Right lobe of liver (tissue), 6 donors: ENCODE measurements at regions not wholly inside any gene's neighbourhood (a gene's known extent, or its start where the extent isn't known, plus 50 kb on each side); places are given as distances from the start of the nearest gene placed in this dataset.
"Not testable (repeated sequence)": the region's sequence is repeated elsewhere in the genome, so short reads cannot be mapped to it uniquely, and the experiment has no call there.

Experiments
- ATAC-seq, 4 donors: fragments of 200-7000 bp; cut with Tn5 transposase; one replicate each; pipeline ENCODE4 v1.9.1; 2020; ENCODE audit warnings: mild to moderate bottlenecking in 4 of 4, moderate library complexity in 4 of 4
- DNase-seq, 3 donors: peaks; one replicate each; pipeline ENCODE4 v3.0.0-alpha.2; 2020
- H3K27ac ChIP-seq, 3 donors: fragments of 200-600 bp; one replicate each; pipeline ENCODE4 v1.8.0; 2022
- H3K27me3 ChIP-seq, 2 donors: fragments of 200-600 bp; one replicate each; pipeline ENCODE4 v1.8.0; 2022
- H3K36me3 ChIP-seq, 4 donors: fragments of 200-600 bp; sonication (generic) in 1 of 4; one replicate each; pipeline versions ENCODE4 v1.5.1 to v1.8.0; 2017 to 2022; ENCODE audit warnings: control low read depth in 1 of 4
- H3K4me1 ChIP-seq, 4 donors: fragments of 200-600 bp; sonication (generic) in 1 of 4; one replicate each; pipeline versions ENCODE4 v1.5.1 to v1.8.0; 2017 to 2022; ENCODE audit warnings: control low read depth in 1 of 4
- H3K4me3 ChIP-seq, 3 donors: fragments of 200-600 bp; one replicate each; pipeline ENCODE4 v1.8.0; 2022
- H3K9me3 ChIP-seq, 4 donors: fragments of 200-600 bp; sonication (generic) in 1 of 4; one replicate each; pipeline versions ENCODE4 v1.5.1 to v1.8.0; 2017 to 2022; ENCODE audit warnings: control low read depth in 1 of 4
- WGBS: methylation state at CpG from one replicate; pipeline ENCODE4 v1.1.6; 2018; ENCODE audit warnings: low coverage, low lambda C conversion rate; ENCODE audit not compliant: insufficient coverage; ENCODE audit errors: missing lambda C conversion rate; 5-methylcytosine and 5-hydroxymethylcytosine counted together
- intact Hi-C, 2 donors: fragments of 100-400 bp; cut with DNase I; formaldehyde crosslinking; loops; one replicate each; pipeline versions ENCODE4 v1.11.2 to v1.14.1; 2022
- donor health status: DM: no; HTN: yes; CAD: no.
- donor health status: DM: no; HTN: no; CAD: no.
- donor health status: DM: no; HTN: no; CAD: no.
- donor health status: DM: no; HTN: yes; CAD: no.
- donor health status: DM: no; HTN: yes; CAD: no.

GRCh38 chr17:15858082-15858481 lies 86.8 kb upstream of the ADORA2B start:
- H3K36me3 ChIP-seq, H3K9me3 ChIP-seq, H3K27ac ChIP-seq, DNase-seq, H3K27me3 ChIP-seq, ATAC-seq, H3K4me3 ChIP-seq, intact Hi-C loops, H3K4me1 ChIP-seq: not testable (repeated sequence)
- WGBS = 69% methylated on average over 2 of the region's 3 CpGs

DNA sequence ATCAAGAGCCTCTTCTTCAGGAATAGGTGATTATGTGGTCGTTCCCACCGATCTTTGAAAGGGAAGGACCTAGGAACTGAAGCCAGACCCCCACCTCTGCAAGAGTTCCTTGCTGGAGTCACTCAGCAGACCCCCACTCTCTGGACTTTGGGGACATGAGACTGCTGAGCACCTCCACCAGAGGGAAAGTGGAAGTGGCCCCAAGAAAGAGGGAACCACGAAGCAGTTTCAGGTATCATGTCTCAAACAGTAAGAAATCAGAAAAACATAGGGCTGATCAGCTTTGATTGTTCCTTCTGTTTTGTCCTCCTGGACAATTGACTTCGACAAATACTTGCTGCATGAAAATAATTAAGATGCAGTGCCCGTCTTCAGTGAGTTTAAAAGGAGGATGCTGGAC lies 84.2 kb upstream of the ADORA2B start:
- intact Hi-C loops, H3K27ac ChIP-seq, H3K4me3 ChIP-seq, H3K4me1 ChIP-seq, H3K36me3 ChIP-seq, H3K9me3 ChIP-seq, ATAC-seq, H3K27me3 ChIP-seq, DNase-seq: not testable (repeated sequence)
- WGBS = 68% methylated on average over 5 of the region's 5 CpGs

- H3K36me3 ChIP-seq, DNase-seq, H3K27me3 ChIP-seq, ATAC-seq, H3K9me3 ChIP-seq, intact Hi-C loops, H3K27ac ChIP-seq, H3K4me3 ChIP-seq, H3K4me1 ChIP-seq: not testable (repeated sequence)
- WGBS = 96% methylated on average over 3 of the region's 4 CpGs
Observed at GRCh38 chr17:15864061-15864460, 80.9 kb upstream of the ADORA2B start.

DNA sequence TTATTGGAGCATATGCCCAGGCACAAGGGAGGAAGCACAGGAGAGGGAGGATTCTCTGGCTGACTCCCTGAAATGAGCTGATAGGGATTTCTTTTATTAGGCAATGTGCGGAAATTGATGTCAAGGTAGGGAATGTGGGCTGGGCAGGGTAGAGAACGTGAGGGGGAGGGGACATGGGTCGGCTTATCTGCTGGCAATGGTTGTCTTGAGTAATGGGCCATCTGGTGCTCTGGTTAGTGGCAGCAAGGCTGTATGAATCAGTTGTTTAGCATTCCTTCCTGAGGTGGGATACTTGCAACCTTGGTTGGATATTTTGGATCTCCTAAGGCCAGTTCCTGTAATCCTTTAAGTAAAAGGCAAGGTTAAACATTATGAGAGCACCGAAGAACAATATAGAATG lies 80.5 kb upstream of the ADORA2B start:
- intact Hi-C loops, H3K36me3 ChIP-seq, H3K27me3 ChIP-seq, H3K9me3 ChIP-seq, H3K27ac ChIP-seq, H3K4me3 ChIP-seq, H3K4me1 ChIP-seq, DNase-seq, ATAC-seq: not testable (repeated sequence)
- 83% methylated on average over 4 of the region's 4 CpGs for WGBS

GRCh38 chr17:15866015-15866414 lies 78.9 kb upstream of the ADORA2B start:
- H3K4me3 ChIP-seq, ATAC-seq, H3K9me3 ChIP-seq, H3K36me3 ChIP-seq, H3K4me1 ChIP-seq, intact Hi-C loops, H3K27me3 ChIP-seq, DNase-seq, H3K27ac ChIP-seq: not testable (repeated sequence)
- WGBS = 79% methylated on average over 3 of the region's 3 CpGs

GRCh38 chr17:15867331-15867730 lies 77.6 kb upstream of the ADORA2B start:
- H3K9me3 ChIP-seq, H3K27ac ChIP-seq, ATAC-seq, H3K4me1 ChIP-seq, H3K36me3 ChIP-seq, DNase-seq, H3K27me3 ChIP-seq, H3K4me3 ChIP-seq, intact Hi-C loops: not testable (repeated sequence)
- no CpG with 5 or more reads among the region's 31 CpGs for WGBS

- H3K27ac ChIP-seq, H3K9me3 ChIP-seq, H3K4me1 ChIP-seq, ATAC-seq, DNase-seq, intact Hi-C loops, H3K27me3 ChIP-seq, H3K4me3 ChIP-seq, H3K36me3 ChIP-seq: not testable (repeated sequence)
- WGBS = no CpG with 5 or more reads among the region's 2 CpGs
Observed at GRCh38 chr17:15869868-15870267, 75.1 kb upstream of the ADORA2B start.

GRCh38 chr17:15872677-15873076 lies 72.3 kb upstream of the ADORA2B start:
- H3K27me3 ChIP-seq, H3K27ac ChIP-seq, H3K9me3 ChIP-seq, DNase-seq, ATAC-seq, H3K36me3 ChIP-seq, H3K4me3 ChIP-seq, intact Hi-C loops, H3K4me1 ChIP-seq: not testable (repeated sequence)
- WGBS = 70% methylated on average over 4 of the region's 4 CpGs

GRCh38 chr17:15877882-15878500 lies 66.9 kb upstream of the ADORA2B start:
- H3K27me3 ChIP-seq, ATAC-seq, H3K4me1 ChIP-seq, H3K9me3 ChIP-seq, intact Hi-C loops, H3K27ac ChIP-seq, H3K4me3 ChIP-seq, H3K36me3 ChIP-seq, DNase-seq: not testable (repeated sequence)
- WGBS = 79% methylated on average over 7 of the region's 7 CpGs
